Kidney epithelial cell (primary cell): ENCODE measurements at regions not wholly inside any gene's neighbourhood (a gene's known extent, or its start where the extent isn't known, plus 50 kb on each side); places are given as distances from the start of the nearest gene placed in this dataset.

ENCODE experiments used
- DNase-seq: peaks from one replicate; pipeline ENCODE4 v3.0.0-alpha.2; 2010; ENCODE audit warnings: low read depth
- H3K27me3 ChIP-seq: 2 replicates; pipeline ENCODE4 v1.6.0; 2011; ENCODE audit warnings: low read length; ENCODE audit not compliant: control insufficient read depth, insufficient read depth
- H3K36me3 ChIP-seq: 2 replicates; pipeline ENCODE4 v1.5.1; 2011; ENCODE audit warnings: low read length; ENCODE audit not compliant: control insufficient read depth, insufficient read depth
- H3K4me3 ChIP-seq: 2 replicates; pipeline ENCODE4 v1.5.1; 2011; ENCODE audit warnings: low read depth, mild to moderate bottlenecking, control low read depth, low read length
- CTCF ChIP-seq: IDR thresholded peaks from 2 replicates; pipeline ENCODE4 v1.5.1; 2011; ENCODE audit warnings: mild to moderate bottlenecking, moderate library complexity, low read length, control low read depth, inconsistent platforms; ENCODE audit not compliant: insufficient read depth, poor library complexity, severe bottlenecking

GRCh38 chr6:160831739-160832138, 129.7 kb downstream of the PLG start:
- Histone ChIP-seq H3K27me3 (no peaks in the 10 kb centered on the region), H3K4me3 (no peak overlapping the region), H3K36me3 (no peaks in the 10 kb centered on the region)
- TF ChIP-seq CTCF, result no peak
- no peak for DNase-seq

GRCh38 chr6:160832422-160832821, 130.4 kb downstream of the PLG start:
- no peak for DNase-seq

GRCh38 chr6:160837146-160837545, 135.1 kb downstream of the PLG start:
- TF ChIP-seq CTCF, result no peak
- no peaks in the 10 kb centered on the region for H3K27me3 ChIP-seq
- no peak overlapping the region for H3K4me3 ChIP-seq
- no peak for DNase-seq
- H3K36me3 ChIP-seq, result no peaks in the 10 kb centered on the region

More at GRCh38 chr6:160832422-160832821, 130.4 kb downstream of the PLG start:
- H3K4me3 ChIP-seq, result no peak overlapping the region
- no peak for TF ChIP-seq CTCF
- H3K36me3 ChIP-seq, result no peaks in the 10 kb centered on the region
- no peaks in the 10 kb centered on the region for H3K27me3 ChIP-seq

- no peaks in the 10 kb centered on the region for H3K27me3 ChIP-seq
- H3K36me3 ChIP-seq, result no peaks in the 10 kb centered on the region
- TF ChIP-seq CTCF, result no peak
Measured at GRCh38 chr6:160851031-160851430, 140.5 kb upstream of the MAP3K4 start.

GRCh38 chr6:160853946-160854345, 137.6 kb upstream of the MAP3K4 start:
- DNase-seq, result no peak
- H3K27me3 ChIP-seq, result no peaks in the 10 kb centered on the region
- no peak for TF ChIP-seq CTCF

More at GRCh38 chr6:160851031-160851430, 140.5 kb upstream of the MAP3K4 start:
- H3K4me3 ChIP-seq, result no peak overlapping the region
- DNase-seq, result no peak

GRCh38 chr6:160858886-160859285, 132.7 kb upstream of the MAP3K4 start:
- no peak for TF ChIP-seq CTCF
- Histone ChIP-seq H3K36me3 (no peaks in the 10 kb centered on the region), H3K4me3 (no peak overlapping the region), H3K27me3 (no peaks in the 10 kb centered on the region)
- no peak for DNase-seq

More at GRCh38 chr6:160853946-160854345, 137.6 kb upstream of the MAP3K4 start:
- Histone ChIP-seq H3K4me3 (no peak overlapping the region), H3K36me3 (no peaks in the 10 kb centered on the region)
